SJCRH30 (cell line): ENCODE measurements at regions not wholly inside any gene's neighbourhood (a gene's known extent, or its start where the extent isn't known, plus 50 kb on each side); places are given as distances from the start of the nearest gene placed in this dataset.

ENCODE experiments used
- DNase-seq, 2 experiments: peaks; one replicate each; pipeline ENCODE4 v3.0.0-alpha.2; 2015 to 2020
- H3K27ac ChIP-seq: fragments of 250-450 bp; sonication (Bioruptor Pico); 2 replicates; pipeline ENCODE4 v1.5.1; 2020; ENCODE audit warnings: mild to moderate bottlenecking, moderate library complexity
- H3K27me3 ChIP-seq: fragments of 250-450 bp; sonication (Bioruptor Pico); 2 replicates; pipeline ENCODE4 v1.5.1; 2020; ENCODE audit warnings: mild to moderate bottlenecking, moderate library complexity
- H3K36me3 ChIP-seq: fragments of 250-450 bp; sonication (Bioruptor Pico); 2 replicates; pipeline ENCODE4 v1.5.1; 2020; ENCODE audit warnings: mild to moderate bottlenecking, moderate library complexity
- H3K4me1 ChIP-seq: fragments of 250-450 bp; sonication (Bioruptor Pico); 2 replicates; pipeline ENCODE4 v1.5.1; 2020; ENCODE audit warnings: mild to moderate bottlenecking, moderate library complexity
- H3K4me3 ChIP-seq: fragments of 250-450 bp; sonication (Bioruptor Pico); 2 replicates; pipeline ENCODE4 v1.5.1; 2020; ENCODE audit warnings: mild to moderate bottlenecking, moderate library complexity
- H3K9me3 ChIP-seq: fragments of 250-450 bp; sonication (Bioruptor Pico); replicated peaks from 2 replicates; pipeline ENCODE4 v1.5.1; 2020; ENCODE audit warnings: mild to moderate bottlenecking, moderate library complexity

- Histone ChIP-seq H3K27ac (no peak overlapping the region), H3K36me3 (no peaks in the 10 kb centered on the region), H3K9me3 (no peaks in the 10 kb centered on the region), H3K27me3 (no peaks in the 10 kb centered on the region), H3K4me3 (no peak overlapping the region), H3K4me1 (no peaks in the 10 kb centered on the region)
- DNase-seq, result no peak
Observed at GRCh38 chr13:50309882-50310594, 294.8 kb downstream of the KCNRG start.

DNA sequence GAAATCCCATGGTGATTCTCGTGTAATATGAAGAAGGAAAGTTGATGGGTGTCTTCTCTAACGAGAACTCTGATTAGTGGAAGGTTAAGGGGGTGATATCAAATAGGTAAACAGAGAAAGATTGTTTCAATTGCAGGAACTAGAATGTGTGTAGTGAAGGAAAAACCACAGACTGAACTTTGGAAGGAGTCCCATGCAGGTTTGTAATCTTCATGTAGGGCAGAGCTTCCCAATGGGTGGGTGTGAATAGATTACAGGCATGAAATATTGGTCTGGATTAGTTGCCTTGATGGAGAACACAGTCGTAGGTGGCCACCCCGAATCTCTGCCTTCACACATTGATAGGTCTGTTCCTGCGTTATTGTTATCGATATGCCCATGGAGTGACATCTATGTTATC lies 295.5 kb downstream of the KCNRG start:
- no peaks in the 10 kb centered on the region for H3K9me3 ChIP-seq
- no peak for DNase-seq
- no peaks in the 10 kb centered on the region for H3K36me3 ChIP-seq
- no peaks in the 10 kb centered on the region for H3K27me3 ChIP-seq
- H3K27ac ChIP-seq, result no peak overlapping the region
- H3K4me1 ChIP-seq, result no peaks in the 10 kb centered on the region
- H3K4me3 ChIP-seq, result no peak overlapping the region

DNA sequence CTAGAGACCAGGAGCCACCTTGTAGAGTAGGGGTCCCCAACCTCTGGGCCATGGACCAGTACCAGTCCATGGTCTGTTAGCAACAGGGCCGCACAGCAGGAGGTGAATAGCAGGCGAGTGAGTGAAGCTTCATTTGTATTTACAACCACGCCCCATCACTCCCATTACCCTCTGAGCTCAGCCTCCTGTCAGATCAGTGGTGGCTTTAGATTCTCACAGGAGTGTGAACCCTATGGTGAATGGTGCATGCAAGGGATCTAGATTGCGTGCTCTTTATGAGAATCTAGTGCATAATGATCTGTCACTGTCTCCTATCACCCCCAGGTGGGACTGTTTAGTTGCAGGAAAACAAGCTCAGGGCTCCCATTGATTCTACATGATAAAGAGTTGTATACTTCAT lies 303.6 kb downstream of the KCNRG start:
- Histone ChIP-seq H3K27me3 (no peaks in the 10 kb centered on the region), H3K9me3 (no peaks in the 10 kb centered on the region), H3K4me1 (peaks cover 3% of the 10 kb centered on the region), H3K4me3 (no peak overlapping the region), H3K36me3 (no peaks in the 10 kb centered on the region), H3K27ac (no peak overlapping the region)
- DNase-seq, result no peak

GRCh38 chr13:50319635-50320255 lies 304.5 kb downstream of the KCNRG start:
- Histone ChIP-seq H3K27me3 (no peaks in the 10 kb centered on the region), H3K36me3 (no peaks in the 10 kb centered on the region), H3K4me3 (no peak overlapping the region), H3K9me3 (no peaks in the 10 kb centered on the region), H3K4me1 (peaks cover 3% of the 10 kb centered on the region), H3K27ac (no peak overlapping the region)
- peak in 1 of 2 experiments; percentile 5 for DNase-seq

DNA sequence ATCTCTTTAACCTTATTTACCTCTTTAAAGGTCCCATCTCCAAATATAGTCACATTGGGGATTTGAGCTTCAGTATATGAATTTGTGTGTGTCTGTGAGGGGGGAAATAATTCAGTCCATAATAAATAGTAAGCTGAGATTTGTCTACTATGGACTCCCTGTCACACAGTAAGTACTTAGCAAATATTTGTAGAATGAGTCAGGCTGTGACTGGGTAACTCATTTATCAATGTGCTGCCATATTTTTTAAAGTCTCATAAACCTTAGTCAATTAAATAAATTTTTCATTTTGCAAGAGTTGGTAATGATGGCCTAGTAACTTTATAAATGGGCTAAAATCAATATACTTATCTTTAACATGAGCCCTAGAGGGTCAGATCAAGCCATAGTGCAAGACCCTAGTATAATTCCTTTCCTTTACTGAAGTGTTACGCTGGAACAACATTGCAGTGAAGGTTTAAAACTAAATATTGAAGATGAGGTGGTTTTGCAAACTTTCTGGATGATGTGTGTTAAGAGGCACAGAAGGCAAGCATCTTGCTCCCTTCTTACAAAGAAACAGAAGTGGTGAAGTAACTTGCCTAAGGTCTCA lies 305.1 kb downstream of the KCNRG start:
- no peaks in the 10 kb centered on the region for H3K9me3 ChIP-seq
- H3K4me1 ChIP-seq, result peaks cover 3% of the 10 kb centered on the region
- H3K27me3 ChIP-seq, result no peaks in the 10 kb centered on the region
- no peak for DNase-seq
- no peak overlapping the region for H3K4me3 ChIP-seq
- no peak overlapping the region for H3K27ac ChIP-seq
- H3K36me3 ChIP-seq, result no peaks in the 10 kb centered on the region

DNA sequence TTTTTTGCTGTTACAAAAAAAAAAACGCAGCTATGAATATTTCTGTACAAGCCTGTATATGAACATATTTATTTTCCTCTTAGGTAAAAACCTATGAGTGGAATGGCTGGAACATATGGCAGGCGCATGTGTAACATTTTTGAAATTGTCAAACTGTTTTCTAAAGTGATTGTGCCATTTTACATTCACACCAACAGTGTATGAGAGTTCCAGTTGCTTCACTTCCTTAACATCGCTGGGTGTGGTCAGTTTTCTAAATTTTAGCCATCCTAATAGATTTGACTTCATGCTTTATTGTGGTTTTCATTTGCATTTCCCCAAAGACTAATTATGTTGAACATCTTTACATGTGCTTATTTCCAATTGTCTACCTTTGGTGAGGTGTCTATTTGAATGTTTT lies 306.8 kb downstream of the KCNRG start:
- DNase-seq, result no peak
- H3K4me3 ChIP-seq, result no peak overlapping the region
- H3K27ac ChIP-seq, result no peak overlapping the region
- peaks cover 3% of the 10 kb centered on the region for H3K4me1 ChIP-seq
- H3K9me3 ChIP-seq, result no peaks in the 10 kb centered on the region
- H3K36me3 ChIP-seq, result no peaks in the 10 kb centered on the region
- no peaks in the 10 kb centered on the region for H3K27me3 ChIP-seq

- Histone ChIP-seq H3K27me3 (no peaks in the 10 kb centered on the region), H3K4me1 (peaks cover 3% of the 10 kb centered on the region), H3K36me3 (no peaks in the 10 kb centered on the region), H3K27ac (no peak overlapping the region), H3K9me3 (no peaks in the 10 kb centered on the region), H3K4me3 (no peak overlapping the region)
- DNase-seq, result no peak
Observed at GRCh38 chr13:50323440-50324065, 308.3 kb downstream of the KCNRG start.

- Histone ChIP-seq H3K27me3 (no peaks in the 10 kb centered on the region), H3K27ac (no peak overlapping the region), H3K36me3 (no peaks in the 10 kb centered on the region), H3K4me1 (no peaks in the 10 kb centered on the region), H3K9me3 (no peaks in the 10 kb centered on the region; the same call in 1 of the 2 replicates), H3K4me3 (no peak overlapping the region)
- DNase-seq, result no peak
Observed at GRCh38 chr13:50326271-50326670, 311.0 kb downstream of the KCNRG start.

DNA sequence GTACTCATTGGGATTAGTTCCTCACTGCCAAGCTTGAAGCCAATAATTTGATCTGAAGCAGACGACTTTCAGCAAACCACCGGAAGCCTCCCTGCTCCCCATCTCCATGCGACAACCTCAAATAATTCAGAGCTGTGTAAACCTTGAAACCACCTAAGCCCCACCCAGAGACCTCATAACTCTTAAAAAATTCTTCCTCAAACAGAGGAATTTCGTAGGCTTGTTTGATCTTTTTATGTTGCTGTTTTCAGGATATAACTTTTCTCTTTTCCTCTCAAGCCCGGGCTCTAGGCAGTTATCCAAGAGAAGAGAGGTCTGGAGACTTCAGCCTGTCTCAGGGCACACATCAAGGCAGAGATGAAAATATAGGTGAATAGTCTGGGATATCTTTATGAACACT lies 311.6 kb downstream of the KCNRG start:
- DNase-seq, result no peak

DNA sequence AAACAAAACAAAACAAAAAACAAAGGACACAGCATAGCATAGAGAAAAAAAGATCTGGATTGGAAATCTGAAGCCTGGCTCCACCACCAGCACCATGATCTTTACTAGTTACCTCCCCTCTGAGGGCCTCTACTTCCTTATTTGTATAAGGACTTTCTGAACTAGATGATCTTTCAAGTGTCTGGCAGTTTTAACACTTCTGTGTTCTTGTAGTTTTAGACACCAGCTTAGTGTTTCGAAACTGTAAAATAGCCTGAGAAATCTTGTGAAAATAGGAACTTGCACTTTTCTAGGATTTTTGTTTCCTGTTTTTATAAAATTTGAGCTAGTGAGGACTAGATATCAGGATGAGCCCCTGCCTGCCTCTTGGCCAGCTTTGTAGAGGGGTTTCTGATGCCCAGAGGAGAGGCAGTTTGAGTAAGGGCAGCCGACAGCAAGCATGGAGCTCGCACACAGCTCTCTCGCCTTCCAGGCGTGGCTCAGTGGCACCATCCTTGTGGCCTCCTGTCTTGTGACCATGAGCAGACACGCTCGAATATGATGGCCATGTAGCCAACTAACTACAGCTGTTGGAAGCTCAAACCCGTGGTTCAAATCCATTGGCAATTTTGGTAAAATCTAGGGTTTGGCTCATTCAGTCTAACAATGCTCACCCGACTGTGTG lies 319.0 kb downstream of the KCNRG start:
- Histone ChIP-seq H3K9me3 (no peaks in the 10 kb centered on the region; the same call in none of the 2 replicates), H3K27ac (no peak overlapping the region), H3K4me1 (peaks cover 11% of the 10 kb centered on the region), H3K27me3 (no peaks in the 10 kb centered on the region), H3K4me3 (no peak overlapping the region), H3K36me3 (no peaks in the 10 kb centered on the region)
- DNase-seq, result no peak

More for the DNA sequence above, 311.6 kb downstream of the KCNRG start:
- Histone ChIP-seq H3K4me1 (no peaks in the 10 kb centered on the region), H3K4me3 (no peak overlapping the region), H3K27ac (no peak overlapping the region), H3K9me3 (no peaks in the 10 kb centered on the region; the same call in 1 of the 2 replicates), H3K27me3 (no peaks in the 10 kb centered on the region), H3K36me3 (no peaks in the 10 kb centered on the region)

DNA sequence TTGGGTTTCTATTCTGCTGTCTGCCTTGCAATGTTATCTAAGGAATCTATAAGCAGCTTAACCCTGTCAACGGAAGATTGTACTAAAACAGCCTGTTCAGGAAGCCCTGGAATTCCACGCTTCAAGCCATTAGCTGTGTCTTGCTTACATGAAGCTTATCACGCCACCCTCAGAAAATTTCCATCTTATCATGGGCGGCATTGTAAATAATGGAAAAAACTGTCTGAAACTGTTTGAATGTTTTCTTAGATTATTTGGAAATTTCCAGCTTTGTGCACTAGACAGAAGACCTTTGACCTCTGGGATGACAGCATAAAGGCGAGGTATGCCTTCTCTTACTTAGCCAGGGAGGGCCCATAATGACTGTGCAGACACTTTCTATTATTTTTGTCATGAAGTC lies 319.7 kb downstream of the KCNRG start:
- H3K4me1 ChIP-seq, result peaks cover 11% of the 10 kb centered on the region
- peak; percentile 32 to 45 for DNase-seq
- no peak overlapping the region; the same call in 1 of the 2 replicates for H3K27ac ChIP-seq
- H3K27me3 ChIP-seq, result no peaks in the 10 kb centered on the region
- H3K9me3 ChIP-seq, result no peaks in the 10 kb centered on the region; the same call in none of the 2 replicates
- no peaks in the 10 kb centered on the region for H3K36me3 ChIP-seq
- no peak overlapping the region for H3K4me3 ChIP-seq

GRCh38 chr13:50339271-50339670 lies 324.0 kb downstream of the KCNRG start:
- Histone ChIP-seq H3K27me3 (no peaks in the 10 kb centered on the region), H3K27ac (no peak overlapping the region), H3K9me3 (no peaks in the 10 kb centered on the region), H3K4me1 (peaks cover 17% of the 10 kb centered on the region), H3K4me3 (no peak overlapping the region), H3K36me3 (no peaks in the 10 kb centered on the region)
- no peak for DNase-seq

- Histone ChIP-seq H3K9me3 (no peaks in the 10 kb centered on the region), H3K36me3 (no peaks in the 10 kb centered on the region), H3K4me1 (peaks cover 13% of the 10 kb centered on the region), H3K27ac (no peak overlapping the region), H3K27me3 (no peaks in the 10 kb centered on the region), H3K4me3 (no peak overlapping the region)
- no peak for DNase-seq
Observed at GRCh38 chr13:50340146-50340545, 324.9 kb downstream of the KCNRG start.

GRCh38 chr13:50340551-50341287 lies 325.5 kb downstream of the KCNRG start:
- no peak overlapping the region for H3K4me3 ChIP-seq
- H3K27me3 ChIP-seq, result no peaks in the 10 kb centered on the region
- H3K27ac ChIP-seq, result no peak overlapping the region
- H3K4me1 ChIP-seq, result peaks cover 11% of the 10 kb centered on the region
- H3K9me3 ChIP-seq, result no peaks in the 10 kb centered on the region
- DNase-seq, result peak; percentile 72 to 82
- no peaks in the 10 kb centered on the region for H3K36me3 ChIP-seq
